ENCODE measurements at regions not wholly inside any gene's neighbourhood (a gene's known extent, or its start where the extent isn't known, plus 50 kb on each side); places are given as distances from the start of the nearest gene placed in this dataset.

- no peaks in the 10 kb centered on the region for H3K36me3 ChIP-seq (ENCODE audit: control insufficient read depth, insufficient read depth, low read length)
- no peak overlapping the region for H3K4me3 ChIP-seq (ENCODE audit: low read depth, low read length)
- no peak for DNase-seq (ENCODE audit: low read depth in 4 of 6, low spot score in 6 of 6)
- no peaks in the 10 kb centered on the region for H3K9me3 ChIP-seq (ENCODE audit: control insufficient read depth, insufficient read depth, low read length)
- H3K27me3 ChIP-seq (ENCODE audit: control insufficient read depth, insufficient read depth, low read length): no peaks in the 10 kb centered on the region
- no peak overlapping the region for H3K27ac ChIP-seq (ENCODE audit: low read depth, low read length)
- no peaks in the 10 kb centered on the region for H3K4me1 ChIP-seq (ENCODE audit: control insufficient read depth, insufficient read depth, low read length)
- 100% methylated on average over 2 of the region's 5 CpGs for WGBS (ENCODE audit: insufficient coverage)
Measured at GRCh38 chr5:159866093-159866492, 50.2 kb upstream of the ADRA1B start.
